SK-N-SH treated with all-trans-retinoic acid at 6 μM for 48 hours (cell line): ENCODE measurements at regions not wholly inside any gene's neighbourhood (a gene's known extent, or its start where the extent isn't known, plus 50 kb on each side); places are given as distances from the start of the nearest gene placed in this dataset.

Experiments used
- ATAC-seq: fragments of 200-7000 bp; cut with Tn5 transposase; 3 replicates; pipeline ENCODE4 v1.9.1; 2020; ENCODE audit warnings: mild to moderate bottlenecking, moderate library complexity
- ARNTL ChIP-seq: fragments of 450-650 bp; formaldehyde crosslinking; IDR thresholded peaks from 2 replicates; pipeline ENCODE4 v1.5.0; 2020; ENCODE audit warnings: low read depth, mild to moderate bottlenecking, moderate library complexity, borderline replicate concordance
- BACH2 ChIP-seq: fragments of 250-450 bp; sonication (Bioruptor Pico); IDR thresholded peaks from 2 replicates; pipeline ENCODE4 v1.9.0; 2021; ENCODE audit warnings: mild to moderate bottlenecking, borderline replicate concordance
- CSDC2 ChIP-seq: fragments of 250-450 bp; sonication (Bioruptor Pico); IDR thresholded peaks from 2 replicates; pipeline ENCODE4 v1.5.0; 2020; ENCODE audit warnings: mild to moderate bottlenecking, moderate library complexity
- ESRRG ChIP-seq: fragments of 250-450 bp; sonication (Bioruptor Pico); IDR thresholded peaks from 2 replicates; pipeline ENCODE4 v1.6.1; 2021; ENCODE audit warnings: mild to moderate bottlenecking
- GLIS3 ChIP-seq: fragments of 250-450 bp; sonication (Bioruptor Pico); IDR thresholded peaks from 2 replicates; pipeline ENCODE4 v1.5.0; 2020; ENCODE audit warnings: mild to moderate bottlenecking, moderate library complexity
- ISL1 ChIP-seq: fragments of 250-450 bp; sonication (Bioruptor Pico); IDR thresholded peaks from 2 replicates; pipeline ENCODE4 v2.1.2; 2022; ENCODE audit warnings: mild to moderate bottlenecking, moderate library complexity
- PPARA ChIP-seq: fragments of 250-450 bp; sonication (Bioruptor Pico); IDR thresholded peaks from 2 replicates; pipeline ENCODE4 v1.5.0; 2020; ENCODE audit warnings: mild to moderate bottlenecking, borderline replicate concordance
- RARB ChIP-seq: fragments of 250-450 bp; sonication (Bioruptor Pico); IDR thresholded peaks from 2 replicates; pipeline ENCODE4 v1.8.0; 2021; ENCODE audit warnings: mild to moderate bottlenecking, moderate library complexity
- SNAI2 ChIP-seq: fragments of 250-450 bp; sonication (Bioruptor Pico); IDR thresholded peaks from 2 replicates; pipeline ENCODE4 v1.5.0; 2020; ENCODE audit warnings: mild to moderate bottlenecking, moderate library complexity
- TOX ChIP-seq: fragments of 250-450 bp; sonication (Bioruptor Pico); IDR thresholded peaks from 2 replicates; pipeline ENCODE4 v1.8.0; 2021; ENCODE audit warnings: mild to moderate bottlenecking, moderate library complexity, borderline replicate concordance
- TSHZ2 ChIP-seq: fragments of 250-450 bp; sonication (Bioruptor Pico); IDR thresholded peaks from 2 replicates; pipeline ENCODE4 v1.5.0; 2020; ENCODE audit warnings: mild to moderate bottlenecking, moderate library complexity
- ZC3H10 ChIP-seq: fragments of 250-450 bp; sonication (Bioruptor Pico); IDR thresholded peaks from 2 replicates; pipeline ENCODE4 v1.5.1; 2021; ENCODE audit warnings: mild to moderate bottlenecking, moderate library complexity
- ZFP3 ChIP-seq: fragments of 250-450 bp; sonication (Bioruptor Pico); IDR thresholded peaks from 2 replicates; pipeline ENCODE4 v1.5.0; 2020; ENCODE audit warnings: mild to moderate bottlenecking, moderate library complexity
- ZNF8 ChIP-seq: fragments of 450-650 bp; formaldehyde crosslinking; IDR thresholded peaks from 2 replicates; pipeline ENCODE4 v1.5.0; 2020; ENCODE audit warnings: mild to moderate bottlenecking, moderate library complexity
- TF ChIP-seq, protein P1 (sequence below): fragments of 250-450 bp; sonication (Bioruptor Pico); IDR thresholded peaks from 2 replicates; pipeline ENCODE4 v1.5.1; 2020; ENCODE audit warnings: low read depth, mild to moderate bottlenecking, moderate library complexity
- TF ChIP-seq, protein P2 (sequence below): fragments of 250-450 bp; sonication (Bioruptor Pico); IDR thresholded peaks from 2 replicates; pipeline ENCODE4 v1.5.1; 2021; ENCODE audit warnings: mild to moderate bottlenecking, moderate library complexity
- TF ChIP-seq, protein P3 (sequence below): fragments of 250-450 bp; sonication (Bioruptor Pico); IDR thresholded peaks from 2 replicates; pipeline ENCODE4 v1.8.0; 2020; ENCODE audit warnings: mild to moderate bottlenecking, moderate library complexity, borderline replicate concordance
- TF ChIP-seq, protein P4 (sequence below): fragments of 250-450 bp; sonication (Bioruptor Pico); IDR thresholded peaks from 2 replicates; pipeline ENCODE4 v1.8.0; 2021; ENCODE audit warnings: low read depth, mild to moderate bottlenecking, moderate library complexity, borderline replicate concordance

GRCh38 chr5:60488466-60489130 is 211.4 kb downstream of the DEPDC1B start:
- no peak for ATAC-seq
- TF ChIP-seq, protein P1, sequence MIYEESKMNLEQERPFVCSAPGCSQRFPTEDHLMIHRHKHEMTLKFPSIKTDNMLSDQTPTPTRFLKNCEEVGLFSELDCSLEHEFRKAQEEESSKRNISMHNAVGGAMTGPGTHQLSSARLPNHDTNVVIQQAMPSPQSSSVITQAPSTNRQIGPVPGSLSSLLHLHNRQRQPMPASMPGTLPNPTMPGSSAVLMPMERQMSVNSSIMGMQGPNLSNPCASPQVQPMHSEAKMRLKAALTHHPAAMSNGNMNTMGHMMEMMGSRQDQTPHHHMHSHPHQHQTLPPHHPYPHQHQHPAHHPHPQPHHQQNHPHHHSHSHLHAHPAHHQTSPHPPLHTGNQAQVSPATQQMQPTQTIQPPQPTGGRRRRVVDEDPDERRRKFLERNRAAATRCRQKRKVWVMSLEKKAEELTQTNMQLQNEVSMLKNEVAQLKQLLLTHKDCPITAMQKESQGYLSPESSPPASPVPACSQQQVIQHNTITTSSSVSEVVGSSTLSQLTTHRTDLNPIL (CRISPR knock-in tag) = no peak
- TF ChIP-seq ESRRG (CRISPR knock-in tag) (no peak), SNAI2 (CRISPR knock-in tag) (no peak), TSHZ2 (CRISPR knock-in tag) (no peak), PPARA (CRISPR knock-in tag) (no peak), CSDC2 (no peak)
- TF ChIP-seq, protein P2, sequence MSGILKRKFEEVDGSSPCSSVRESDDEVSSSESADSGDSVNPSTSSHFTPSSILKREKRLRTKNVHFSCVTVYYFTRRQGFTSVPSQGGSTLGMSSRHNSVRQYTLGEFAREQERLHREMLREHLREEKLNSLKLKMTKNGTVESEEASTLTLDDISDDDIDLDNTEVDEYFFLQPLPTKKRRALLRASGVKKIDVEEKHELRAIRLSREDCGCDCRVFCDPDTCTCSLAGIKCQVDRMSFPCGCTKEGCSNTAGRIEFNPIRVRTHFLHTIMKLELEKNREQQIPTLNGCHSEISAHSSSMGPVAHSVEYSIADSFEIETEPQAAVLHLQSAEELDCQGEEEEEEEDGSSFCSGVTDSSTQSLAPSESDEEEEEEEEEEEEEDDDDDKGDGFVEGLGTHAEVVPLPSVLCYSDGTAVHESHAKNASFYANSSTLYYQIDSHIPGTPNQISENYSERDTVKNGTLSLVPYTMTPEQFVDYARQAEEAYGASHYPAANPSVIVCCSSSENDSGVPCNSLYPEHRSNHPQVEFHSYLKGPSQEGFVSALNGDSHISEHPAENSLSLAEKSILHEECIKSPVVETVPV = no peak

DNA sequence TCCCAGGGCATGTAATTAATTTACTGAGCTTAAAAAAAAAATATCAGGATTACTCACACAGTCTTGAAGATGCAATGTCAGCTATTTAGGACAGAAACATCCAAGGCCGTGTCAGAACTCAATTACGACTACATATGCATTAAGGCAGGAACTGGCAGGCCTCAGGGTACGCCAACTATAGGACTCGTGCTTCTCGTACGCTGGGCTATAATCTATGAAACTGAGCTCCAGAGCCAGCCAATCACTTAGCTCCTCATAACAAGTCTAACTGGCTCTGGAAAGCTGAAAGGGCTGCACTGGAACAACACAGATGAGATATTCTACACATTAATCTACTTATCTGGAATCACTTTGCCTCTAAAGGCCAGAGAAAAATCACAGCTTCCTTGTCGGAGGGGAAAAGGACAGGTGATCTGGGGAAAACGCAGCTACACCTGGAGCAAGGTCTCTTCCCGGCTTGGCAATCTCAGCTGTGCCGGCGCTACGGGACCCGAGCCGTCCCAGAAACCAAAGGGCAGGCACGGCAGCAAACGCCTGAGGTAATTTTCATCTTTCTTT is 212.0 kb downstream of the DEPDC1B start:
- TF ChIP-seq ZNF8 (CRISPR knock-in tag) = peak; percentile 87
- TF ChIP-seq, protein P3, sequence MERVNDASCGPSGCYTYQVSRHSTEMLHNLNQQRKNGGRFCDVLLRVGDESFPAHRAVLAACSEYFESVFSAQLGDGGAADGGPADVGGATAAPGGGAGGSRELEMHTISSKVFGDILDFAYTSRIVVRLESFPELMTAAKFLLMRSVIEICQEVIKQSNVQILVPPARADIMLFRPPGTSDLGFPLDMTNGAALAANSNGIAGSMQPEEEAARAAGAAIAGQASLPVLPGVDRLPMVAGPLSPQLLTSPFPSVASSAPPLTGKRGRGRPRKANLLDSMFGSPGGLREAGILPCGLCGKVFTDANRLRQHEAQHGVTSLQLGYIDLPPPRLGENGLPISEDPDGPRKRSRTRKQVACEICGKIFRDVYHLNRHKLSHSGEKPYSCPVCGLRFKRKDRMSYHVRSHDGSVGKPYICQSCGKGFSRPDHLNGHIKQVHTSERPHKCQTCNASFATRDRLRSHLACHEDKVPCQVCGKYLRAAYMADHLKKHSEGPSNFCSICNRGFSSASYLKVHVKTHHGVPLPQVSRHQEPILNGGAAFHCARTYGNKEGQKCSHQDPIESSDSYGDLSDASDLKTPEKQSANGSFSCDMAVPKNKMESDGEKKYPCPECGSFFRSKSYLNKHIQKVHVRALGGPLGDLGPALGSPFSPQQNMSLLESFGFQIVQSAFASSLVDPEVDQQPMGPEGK (CRISPR knock-in tag) = no peak
- peak; percentile 95 for ATAC-seq

DNA sequence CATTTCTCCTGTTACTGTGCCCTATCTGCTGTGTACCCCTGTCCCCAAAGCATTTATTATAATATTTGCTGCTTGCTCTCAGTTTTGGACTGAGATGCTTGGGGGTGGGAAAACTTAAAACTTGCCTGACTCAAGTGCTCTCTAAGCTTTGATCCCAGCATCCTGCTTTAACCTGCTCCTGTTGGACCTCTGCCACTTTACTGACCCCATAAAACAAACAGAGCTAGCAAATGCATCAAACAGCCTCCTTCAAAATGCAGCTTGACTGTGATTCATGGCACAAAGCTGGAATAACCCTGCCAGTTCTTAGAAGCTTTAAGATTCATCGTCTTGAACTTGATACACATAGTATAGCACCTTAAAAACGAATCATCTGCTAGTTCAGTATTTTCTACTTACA is 212.5 kb downstream of the DEPDC1B start:
- no peak; the same call in 2 of the 3 replicates for ATAC-seq
- TF ChIP-seq SNAI2 (CRISPR knock-in tag) = no peak
- no peak for TF ChIP-seq ZNF8 (CRISPR knock-in tag)
- TF ChIP-seq ARNTL (CRISPR knock-in tag) = no peak
- no peak for TF ChIP-seq GLIS3 (CRISPR knock-in tag)
- no peak for TF ChIP-seq BACH2 (CRISPR knock-in tag)
- no peak for TF ChIP-seq ZC3H10
- TF ChIP-seq, protein P2 = no peak
- TF ChIP-seq TSHZ2 (CRISPR knock-in tag) = no peak
- no peak for TF ChIP-seq RARB (CRISPR knock-in tag)
- no peak for TF ChIP-seq ISL1 (CRISPR knock-in tag)
- TF ChIP-seq TOX (CRISPR knock-in tag) = no peak
- no peak for TF ChIP-seq ESRRG (CRISPR knock-in tag)
- TF ChIP-seq, protein P4, sequence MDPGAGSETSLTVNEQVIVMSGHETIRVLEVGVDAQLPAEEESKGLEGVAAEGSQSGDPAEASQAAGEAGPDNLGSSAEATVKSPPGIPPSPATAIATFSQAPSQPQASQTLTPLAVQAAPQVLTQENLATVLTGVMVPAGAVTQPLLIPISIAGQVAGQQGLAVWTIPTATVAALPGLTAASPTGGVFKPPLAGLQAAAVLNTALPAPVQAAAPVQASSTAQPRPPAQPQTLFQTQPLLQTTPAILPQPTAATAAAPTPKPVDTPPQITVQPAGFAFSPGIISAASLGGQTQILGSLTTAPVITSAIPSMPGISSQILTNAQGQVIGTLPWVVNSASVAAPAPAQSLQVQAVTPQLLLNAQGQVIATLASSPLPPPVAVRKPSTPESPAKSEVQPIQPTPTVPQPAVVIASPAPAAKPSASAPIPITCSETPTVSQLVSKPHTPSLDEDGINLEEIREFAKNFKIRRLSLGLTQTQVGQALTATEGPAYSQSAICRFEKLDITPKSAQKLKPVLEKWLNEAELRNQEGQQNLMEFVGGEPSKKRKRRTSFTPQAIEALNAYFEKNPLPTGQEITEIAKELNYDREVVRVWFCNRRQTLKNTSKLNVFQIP = no peak
- TF ChIP-seq, protein P1 (CRISPR knock-in tag) = no peak
- no peak for TF ChIP-seq ZFP3
